ENCODE measurements at regions not wholly inside any gene's neighbourhood (a gene's known extent, or its start where the extent isn't known, plus 50 kb on each side); places are given as distances from the start of the nearest gene placed in this dataset.

DNA sequence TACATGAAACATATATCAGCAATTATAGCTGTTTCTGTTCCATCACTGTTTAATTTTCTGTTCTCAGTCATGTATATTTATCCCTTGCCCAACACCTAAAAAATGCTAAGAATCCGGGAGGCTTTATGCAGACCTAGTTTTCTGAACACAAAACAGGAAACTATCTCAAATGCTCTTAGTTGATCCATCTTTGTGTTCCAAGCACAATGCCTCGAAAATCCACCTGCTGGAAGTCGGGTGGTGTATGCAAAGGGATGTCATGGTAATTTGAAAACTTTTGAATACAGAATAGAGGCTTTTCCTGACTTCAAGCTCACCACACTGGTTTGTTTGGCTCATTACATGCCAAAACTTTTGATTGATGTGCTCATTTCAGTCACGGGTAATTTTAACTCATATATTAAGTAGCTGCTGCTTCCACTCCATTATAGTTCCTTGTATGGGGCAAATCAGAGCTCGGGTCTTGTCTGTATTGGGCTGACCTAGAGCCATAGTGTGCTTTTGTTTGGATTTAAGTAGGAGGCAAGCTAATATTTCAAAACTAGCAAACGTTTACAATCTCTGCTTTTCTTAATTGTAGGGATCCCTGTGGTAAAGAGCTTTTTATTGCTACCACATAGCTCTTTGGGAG lies 646.5 kb upstream of the EPHA7 start:
- no peaks in the 10 kb centered on the region for H3K9me2 ChIP-seq (replicated peaks; ENCODE audit: insufficient read depth, low read length)
- H3K36me3 ChIP-seq (ENCODE audit: insufficient read depth, low read length) = no peaks in the 10 kb centered on the region
- no peak overlapping the region for H2AFZ ChIP-seq (ENCODE audit: low read length)
- H3K4me1 ChIP-seq (ENCODE audit: low read length) = no peaks in the 10 kb centered on the region
- H3K9me3 ChIP-seq (ENCODE audit: low read length) = peaks cover 33% of the 10 kb centered on the region
- H3K27ac ChIP-seq (ENCODE audit: low read length) = no peak overlapping the region
- no peaks in the 10 kb centered on the region for H3K27me3 ChIP-seq (ENCODE audit: low read length)
- no peak overlapping the region for H3K9ac ChIP-seq (ENCODE audit: low read length)
- H3K79me2 ChIP-seq (ENCODE audit: low read length) = no peaks in the 10 kb centered on the region
- H3K4me3 ChIP-seq (ENCODE audit: low read length) = no peak overlapping the region
- no peak overlapping the region for H3K4me2 ChIP-seq (ENCODE audit: low read depth, low read length, poor library complexity, severe bottlenecking)
- H4K20me1 ChIP-seq (ENCODE audit: insufficient read depth, low read depth, low read length) = no peaks in the 10 kb centered on the region
- no peak for DNase-seq

DNA sequence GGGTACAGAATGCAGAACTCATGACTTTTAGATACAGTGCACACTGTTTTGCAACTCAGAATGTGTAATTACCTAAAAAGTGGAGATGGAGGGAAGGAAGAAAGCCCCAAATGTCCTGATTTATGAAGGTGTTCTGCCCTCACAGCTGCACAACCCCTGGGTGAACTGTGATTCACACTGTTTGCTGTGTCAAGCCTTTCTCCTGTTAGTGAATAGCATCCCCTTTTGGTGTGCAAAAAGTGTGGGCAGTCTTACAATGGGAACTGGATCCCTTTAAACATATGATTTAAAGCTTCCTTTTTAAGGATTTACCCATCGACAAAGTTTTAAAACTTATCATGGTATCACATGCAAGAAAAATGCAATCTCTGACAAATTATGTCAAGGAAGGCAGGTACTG lies 633.4 kb upstream of the EPHA7 start:
- Histone ChIP-seq H3K4me2 (ENCODE audit: low read depth, low read length, poor library complexity, severe bottlenecking) (no peak overlapping the region), H3K27ac (ENCODE audit: low read length) (no peak overlapping the region), H3K4me3 (ENCODE audit: low read length) (no peak overlapping the region), H3K79me2 (ENCODE audit: low read length) (no peaks in the 10 kb centered on the region), H3K9ac (ENCODE audit: low read length) (no peak overlapping the region), H3K27me3 (ENCODE audit: low read length) (no peaks in the 10 kb centered on the region), H3K9me2 (replicated peaks; ENCODE audit: insufficient read depth, low read length) (no peaks in the 10 kb centered on the region), H3K4me1 (ENCODE audit: low read length) (no peaks in the 10 kb centered on the region), H3K9me3 (ENCODE audit: low read length) (peaks cover 36% of the 10 kb centered on the region), H2AFZ (ENCODE audit: low read length) (no peak overlapping the region), H3K36me3 (ENCODE audit: insufficient read depth, low read length) (no peaks in the 10 kb centered on the region), H4K20me1 (ENCODE audit: insufficient read depth, low read depth, low read length) (no peaks in the 10 kb centered on the region)
- no peak for DNase-seq

DNA sequence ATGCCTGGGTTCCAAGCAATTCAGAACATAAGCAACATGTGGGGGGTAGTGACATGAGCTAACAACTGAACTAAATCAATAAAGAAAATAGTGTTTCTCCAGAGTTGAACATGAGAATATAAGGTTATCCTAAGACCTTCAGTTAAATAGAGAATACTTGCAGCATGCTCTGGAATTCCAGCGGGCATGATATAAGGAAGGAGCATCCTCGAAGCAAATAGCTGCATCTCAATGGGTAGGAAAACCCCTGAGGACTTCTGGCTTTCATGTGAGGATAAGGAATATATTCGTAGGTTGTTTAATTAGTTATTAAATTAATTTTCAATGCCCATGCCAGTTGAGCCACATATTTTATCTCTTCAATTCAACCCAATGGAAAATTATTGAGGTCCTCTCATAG lies 631.2 kb upstream of the EPHA7 start:
- Histone ChIP-seq H2AFZ (ENCODE audit: low read length) (no peak overlapping the region), H3K9me2 (replicated peaks; ENCODE audit: insufficient read depth, low read length) (no peaks in the 10 kb centered on the region), H3K36me3 (ENCODE audit: insufficient read depth, low read length) (no peaks in the 10 kb centered on the region), H3K9ac (ENCODE audit: low read length) (no peak overlapping the region), H3K79me2 (ENCODE audit: low read length) (no peaks in the 10 kb centered on the region), H3K9me3 (ENCODE audit: low read length) (peaks cover 32% of the 10 kb centered on the region), H4K20me1 (ENCODE audit: insufficient read depth, low read depth, low read length) (no peaks in the 10 kb centered on the region), H3K27me3 (ENCODE audit: low read length) (no peaks in the 10 kb centered on the region), H3K4me3 (ENCODE audit: low read length) (no peak overlapping the region), H3K4me2 (ENCODE audit: low read depth, low read length, poor library complexity, severe bottlenecking) (no peak overlapping the region), H3K27ac (ENCODE audit: low read length) (no peak overlapping the region), H3K4me1 (ENCODE audit: low read length) (no peaks in the 10 kb centered on the region)
- no peak for DNase-seq

DNA sequence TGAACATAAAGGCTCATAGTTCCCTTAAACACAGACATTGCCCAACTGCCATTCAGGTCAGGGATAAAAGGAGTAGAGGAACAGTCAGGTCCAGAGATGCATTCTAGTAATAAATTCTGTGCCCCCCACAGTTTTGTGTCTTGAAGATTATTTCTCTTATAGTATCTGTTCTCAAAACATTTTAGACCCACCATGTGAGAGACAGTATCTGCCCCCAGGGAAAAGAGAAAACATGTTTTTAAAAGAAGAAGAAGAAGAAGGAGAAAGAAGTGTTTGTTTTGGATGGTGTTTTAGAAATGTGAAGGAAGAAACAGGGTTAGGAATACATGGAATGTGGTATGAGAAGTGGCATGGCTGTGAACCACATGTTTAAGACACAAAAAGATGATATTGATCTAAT lies 629.6 kb upstream of the EPHA7 start:
- Histone ChIP-seq H3K27me3 (ENCODE audit: low read length) (no peaks in the 10 kb centered on the region), H3K36me3 (ENCODE audit: insufficient read depth, low read length) (no peaks in the 10 kb centered on the region), H3K9ac (ENCODE audit: low read length) (no peak overlapping the region), H3K4me3 (ENCODE audit: low read length) (no peak overlapping the region), H2AFZ (ENCODE audit: low read length) (no peak overlapping the region), H3K27ac (ENCODE audit: low read length) (no peak overlapping the region), H3K9me3 (ENCODE audit: low read length) (peaks cover 39% of the 10 kb centered on the region), H3K4me2 (ENCODE audit: low read depth, low read length, poor library complexity, severe bottlenecking) (no peak overlapping the region), H3K4me1 (ENCODE audit: low read length) (no peaks in the 10 kb centered on the region), H4K20me1 (ENCODE audit: insufficient read depth, low read depth, low read length) (no peaks in the 10 kb centered on the region), H3K9me2 (replicated peaks; ENCODE audit: insufficient read depth, low read length) (no peaks in the 10 kb centered on the region), H3K79me2 (ENCODE audit: low read length) (no peaks in the 10 kb centered on the region)
- DNase-seq = no peak

DNA sequence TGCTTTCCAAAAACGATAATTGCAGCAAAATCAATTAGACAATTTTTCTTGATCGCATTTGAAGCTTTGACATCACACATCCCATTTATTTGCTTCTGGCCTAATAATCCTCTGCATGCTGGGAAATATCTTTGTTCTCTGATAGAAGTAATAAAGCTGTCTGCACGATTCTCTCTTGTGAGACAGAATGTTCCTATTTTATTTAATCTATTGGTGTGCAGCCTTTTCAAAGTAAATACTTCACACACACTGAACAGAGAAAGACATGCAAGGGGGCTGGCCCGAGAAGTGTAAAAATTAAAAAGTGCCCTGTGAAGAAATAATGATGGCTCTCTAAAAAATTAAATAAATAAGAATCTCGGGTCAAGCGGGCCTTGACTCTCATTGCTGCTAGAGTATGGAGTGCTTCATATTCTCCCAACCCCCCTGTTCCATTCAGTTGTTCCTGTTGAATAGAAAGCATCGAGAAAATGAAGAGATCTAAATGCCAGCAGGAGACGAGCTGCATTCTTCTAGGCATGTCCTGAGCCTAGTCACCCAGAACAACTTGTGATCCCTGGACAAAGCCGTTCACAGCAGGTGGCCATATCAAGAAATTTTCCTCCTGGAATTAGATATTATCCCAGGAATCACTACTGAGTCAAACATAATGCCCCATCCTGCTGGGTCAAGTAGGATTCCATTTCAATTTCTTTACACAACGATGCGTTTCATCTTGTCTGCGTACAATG lies 625.9 kb upstream of the EPHA7 start:
- DNase-seq = no peak
- no peak overlapping the region for H3K4me2 ChIP-seq (ENCODE audit: low read depth, low read length, poor library complexity, severe bottlenecking)
- H4K20me1 ChIP-seq (ENCODE audit: insufficient read depth, low read depth, low read length) = no peaks in the 10 kb centered on the region
- H3K79me2 ChIP-seq (ENCODE audit: low read length) = no peaks in the 10 kb centered on the region
- H3K36me3 ChIP-seq (ENCODE audit: insufficient read depth, low read length) = no peaks in the 10 kb centered on the region
- H3K27me3 ChIP-seq (ENCODE audit: low read length) = no peaks in the 10 kb centered on the region
- no peak overlapping the region for H2AFZ ChIP-seq (ENCODE audit: low read length)
- H3K27ac ChIP-seq (ENCODE audit: low read length) = no peak overlapping the region
- H3K9me2 ChIP-seq (replicated peaks; ENCODE audit: insufficient read depth, low read length) = no peaks in the 10 kb centered on the region
- H3K9ac ChIP-seq (ENCODE audit: low read length) = no peak overlapping the region
- H3K4me3 ChIP-seq (ENCODE audit: low read length) = no peak overlapping the region
- no peaks in the 10 kb centered on the region for H3K4me1 ChIP-seq (ENCODE audit: low read length)
- peaks cover 35% of the 10 kb centered on the region for H3K9me3 ChIP-seq (ENCODE audit: low read length)

DNA sequence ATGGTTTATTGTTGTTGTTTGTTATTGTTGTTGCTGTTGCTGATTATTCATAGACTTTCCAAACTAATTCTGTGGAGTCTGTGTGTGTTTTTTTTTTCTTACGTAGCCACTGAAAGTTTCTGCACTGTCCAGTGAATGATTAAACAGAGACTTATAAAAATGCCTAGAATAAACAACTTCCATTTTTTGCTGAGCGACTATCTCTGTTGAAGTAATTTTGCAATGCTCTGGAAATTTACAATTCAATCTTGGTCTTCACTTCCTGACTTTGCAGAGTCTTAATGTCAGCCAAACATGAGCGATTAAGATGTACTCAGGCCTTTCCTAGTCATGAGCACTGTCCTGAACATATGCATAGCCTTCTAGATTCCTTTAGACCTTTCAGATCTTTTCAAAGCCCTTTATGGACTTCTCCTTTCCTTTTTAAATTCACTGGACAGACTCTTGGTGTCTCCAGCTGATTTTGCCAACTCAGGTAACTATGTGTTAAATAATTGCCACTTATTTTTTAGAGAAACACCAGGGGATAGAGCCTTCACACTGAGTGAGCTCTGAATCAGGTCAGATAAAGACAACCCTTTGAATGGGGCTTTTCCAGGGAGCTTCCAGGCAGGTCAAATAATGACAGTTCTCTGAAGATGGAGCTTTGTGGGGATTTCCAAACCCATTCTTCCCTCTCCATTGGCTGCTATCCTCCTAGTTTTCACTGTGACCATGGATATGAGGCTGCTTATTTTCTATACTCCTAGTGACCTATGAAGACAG lies 622.8 kb upstream of the EPHA7 start:
- no peaks in the 10 kb centered on the region for H3K4me1 ChIP-seq (ENCODE audit: low read length)
- no peak for DNase-seq
- no peaks in the 10 kb centered on the region for H4K20me1 ChIP-seq (ENCODE audit: insufficient read depth, low read depth, low read length)
- H3K27me3 ChIP-seq (ENCODE audit: low read length) = no peaks in the 10 kb centered on the region
- H3K4me2 ChIP-seq (ENCODE audit: low read depth, low read length, poor library complexity, severe bottlenecking) = no peak overlapping the region
- H3K36me3 ChIP-seq (ENCODE audit: insufficient read depth, low read length) = no peaks in the 10 kb centered on the region
- H3K9me2 ChIP-seq (replicated peaks; ENCODE audit: insufficient read depth, low read length) = no peaks in the 10 kb centered on the region
- no peak overlapping the region for H2AFZ ChIP-seq (ENCODE audit: low read length)
- H3K4me3 ChIP-seq (ENCODE audit: low read length) = no peak overlapping the region
- no peak overlapping the region for H3K9ac ChIP-seq (ENCODE audit: low read length)
- no peaks in the 10 kb centered on the region for H3K79me2 ChIP-seq (ENCODE audit: low read length)
- H3K27ac ChIP-seq (ENCODE audit: low read length) = no peak overlapping the region
- H3K9me3 ChIP-seq (ENCODE audit: low read length) = peaks cover 27% of the 10 kb centered on the region

DNA sequence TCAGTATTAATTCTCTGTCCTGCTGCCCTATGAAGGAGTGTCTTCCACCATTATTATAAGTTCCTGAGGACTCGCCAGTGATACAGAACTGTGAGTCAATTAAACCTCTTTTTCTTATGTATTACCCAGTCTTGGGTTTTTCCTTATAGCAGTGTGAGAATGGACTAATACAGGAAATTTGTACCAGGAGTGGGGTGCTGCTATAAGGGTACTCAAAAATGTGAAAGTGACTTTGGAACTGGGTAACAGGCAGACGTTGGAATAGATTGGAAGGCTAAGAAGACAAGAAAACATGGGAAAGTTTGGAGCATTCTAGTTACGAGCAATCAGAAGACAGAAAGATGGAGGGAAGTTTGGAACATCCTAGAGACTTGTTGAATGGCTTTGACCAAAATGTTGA lies 616.7 kb upstream of the EPHA7 start:
- H3K79me2 ChIP-seq (ENCODE audit: low read length) = no peaks in the 10 kb centered on the region
- H4K20me1 ChIP-seq (ENCODE audit: insufficient read depth, low read depth, low read length) = no peaks in the 10 kb centered on the region
- H3K9me3 ChIP-seq (ENCODE audit: low read length) = peaks cover 15% of the 10 kb centered on the region
- no peak overlapping the region for H3K9ac ChIP-seq (ENCODE audit: low read length)
- H3K36me3 ChIP-seq (ENCODE audit: insufficient read depth, low read length) = no peaks in the 10 kb centered on the region
- no peak overlapping the region for H2AFZ ChIP-seq (ENCODE audit: low read length)
- no peak for DNase-seq
- no peak overlapping the region for H3K4me2 ChIP-seq (ENCODE audit: low read depth, low read length, poor library complexity, severe bottlenecking)
- no peaks in the 10 kb centered on the region for H3K4me1 ChIP-seq (ENCODE audit: low read length)
- no peaks in the 10 kb centered on the region for H3K27me3 ChIP-seq (ENCODE audit: low read length)
- H3K9me2 ChIP-seq (replicated peaks; ENCODE audit: insufficient read depth, low read length) = no peaks in the 10 kb centered on the region
- no peak overlapping the region for H3K27ac ChIP-seq (ENCODE audit: low read length)
- H3K4me3 ChIP-seq (ENCODE audit: low read length) = no peak overlapping the region

DNA sequence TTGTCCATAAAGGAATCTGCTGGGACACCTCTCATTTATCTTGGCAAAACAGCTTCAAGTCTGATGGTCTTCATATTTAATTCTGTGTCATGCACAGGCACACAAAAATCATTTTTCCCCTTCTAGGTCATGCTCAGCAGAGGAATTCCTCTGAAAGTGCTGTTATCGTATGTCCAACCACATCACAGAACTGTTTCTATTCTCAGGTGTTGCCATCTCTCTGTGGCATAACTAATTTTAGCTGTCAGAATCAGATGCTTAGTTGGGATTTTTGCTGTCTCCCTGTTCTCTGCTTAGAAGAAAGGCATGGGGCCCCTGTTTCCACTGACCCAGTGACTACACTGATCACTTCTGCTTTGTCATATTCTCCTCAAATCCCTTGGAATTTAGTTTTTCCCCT lies 608.0 kb upstream of the EPHA7 start:
- Histone ChIP-seq H3K4me3 (ENCODE audit: low read length) (no peak overlapping the region), H3K27ac (ENCODE audit: low read length) (no peak overlapping the region), H3K36me3 (ENCODE audit: insufficient read depth, low read length) (no peaks in the 10 kb centered on the region), H4K20me1 (ENCODE audit: insufficient read depth, low read depth, low read length) (no peaks in the 10 kb centered on the region), H3K9ac (ENCODE audit: low read length) (no peak overlapping the region), H2AFZ (ENCODE audit: low read length) (no peak overlapping the region), H3K79me2 (ENCODE audit: low read length) (no peaks in the 10 kb centered on the region), H3K4me2 (ENCODE audit: low read depth, low read length, poor library complexity, severe bottlenecking) (no peak overlapping the region), H3K9me3 (ENCODE audit: low read length) (peaks cover 29% of the 10 kb centered on the region), H3K27me3 (ENCODE audit: low read length) (no peaks in the 10 kb centered on the region), H3K9me2 (replicated peaks; ENCODE audit: insufficient read depth, low read length) (no peaks in the 10 kb centered on the region), H3K4me1 (ENCODE audit: low read length) (no peaks in the 10 kb centered on the region)
- DNase-seq = no peak

Data from Karpas-422 (cell line).